ENCODE measurements at regions not wholly inside any gene's neighbourhood (a gene's known extent, or its start where the extent isn't known, plus 50 kb on each side); places are given as distances from the start of the nearest gene placed in this dataset.
A peak's percentile ranks its signal among the peaks of the same experiment; 100 is the strongest.

GRCh38 chr2:217270485-217271121, 410.7 kb upstream of the TNP1 start:
- intact Hi-C loops (cut with DNase I): no loop called here
- DNase-seq: no peak

- intact Hi-C loops (cut with DNase I): no loop called here
- no peak for DNase-seq
Observed at GRCh38 chr2:217269701-217270484, 410.0 kb upstream of the TNP1 start.

- intact Hi-C loops (cut with DNase I): no loop called here
- no peak for DNase-seq
Observed at GRCh38 chr2:217268978-217269377, 409.1 kb upstream of the TNP1 start.

GRCh38 chr2:217267758-217268157, 407.9 kb upstream of the TNP1 start:
- intact Hi-C loops (cut with DNase I): no loop called here
- no peak for DNase-seq

GRCh38 chr2:217263756-217264155, 403.9 kb upstream of the TNP1 start:
- intact Hi-C loops (cut with DNase I): no loop called here
- DNase-seq: no peak

GRCh38 chr2:217262911-217263310, 403.0 kb upstream of the TNP1 start:
- DNase-seq: no peak
- intact Hi-C loops (cut with DNase I): no loop called here

GRCh38 chr2:217261452-217261851, 401.6 kb upstream of the TNP1 start:
- DNase-seq: no peak
- intact Hi-C loops (cut with DNase I): no loop called here

GRCh38 chr2:217260441-217261115, 400.7 kb upstream of the TNP1 start:
- no peak for DNase-seq
- intact Hi-C loops (cut with DNase I): no loop called here

GRCh38 chr2:217258170-217258569, 398.3 kb upstream of the TNP1 start:
- intact Hi-C loops (cut with DNase I): no loop called here
- no peak for DNase-seq

- intact Hi-C loops (cut with DNase I): no loop called here
Observed at GRCh38 chr2:217256251-217256650, 396.4 kb upstream of the TNP1 start.

GRCh38 chr2:217254111-217254510, 394.2 kb upstream of the TNP1 start:
- intact Hi-C loops (cut with DNase I): no loop called here
- DNase-seq: no peak

More at GRCh38 chr2:217256251-217256650, 396.4 kb upstream of the TNP1 start:
- DNase-seq: no peak

GRCh38 chr2:217252181-217252580, 392.3 kb upstream of the TNP1 start:
- no peak for DNase-seq
- intact Hi-C loops (cut with DNase I): no loop called here

GRCh38 chr2:217250013-217250524, 390.2 kb upstream of the TNP1 start:
- no peak for DNase-seq
- intact Hi-C loops (cut with DNase I): no loop called here

- intact Hi-C loops (cut with DNase I): no loop called here
Observed at GRCh38 chr2:217249121-217250012, 389.5 kb upstream of the TNP1 start.

GRCh38 chr2:217248312-217248935, 388.6 kb upstream of the TNP1 start:
- peak; percentile 39 to 91 (median 75) for DNase-seq
- intact Hi-C loops (cut with DNase I): no loop called here

More at GRCh38 chr2:217249121-217250012, 389.5 kb upstream of the TNP1 start:
- DNase-seq: no peak

GRCh38 chr2:217247476-217247875, 387.6 kb upstream of the TNP1 start:
- DNase-seq: no peak
- intact Hi-C loops (cut with DNase I): no loop called here

- intact Hi-C loops (cut with DNase I): no loop called here
- DNase-seq: no peak
Observed at GRCh38 chr2:217246108-217246507, 386.2 kb upstream of the TNP1 start.

- intact Hi-C loops (cut with DNase I): no loop called here
Observed at GRCh38 chr2:217244815-217245214, 385.0 kb upstream of the TNP1 start.

GRCh38 chr2:217242947-217243346, 383.1 kb upstream of the TNP1 start:
- no peak for DNase-seq
- intact Hi-C loops (cut with DNase I): no loop called here

More at GRCh38 chr2:217244815-217245214, 385.0 kb upstream of the TNP1 start:
- DNase-seq: no peak
